ENCODE measurements at regions not wholly inside any gene's neighbourhood (a gene's known extent, or its start where the extent isn't known, plus 50 kb on each side); places are given as distances from the start of the nearest gene placed in this dataset.

DNA sequence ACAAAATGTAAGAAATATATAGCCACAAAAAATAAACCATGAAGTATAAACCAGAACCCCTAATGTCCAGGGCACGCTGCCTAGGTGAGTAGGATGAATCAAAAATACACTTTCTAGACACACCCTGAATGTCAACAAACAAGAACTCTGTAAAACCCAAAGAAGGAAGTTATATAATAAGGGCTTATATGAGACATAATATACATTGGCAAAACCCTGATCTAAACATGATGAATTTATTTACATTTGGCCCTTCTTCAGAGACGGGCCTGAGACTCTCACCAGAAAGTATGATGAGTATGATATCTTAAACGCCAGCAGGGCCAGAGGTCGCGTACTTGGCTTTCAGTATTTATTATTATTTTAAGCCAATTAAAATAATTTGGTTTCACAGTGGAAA, 125.1 kb upstream of the FST start:
- no peak for DNase-seq (ENCODE audit: low spot score)
- TF ChIP-seq, protein P1, sequence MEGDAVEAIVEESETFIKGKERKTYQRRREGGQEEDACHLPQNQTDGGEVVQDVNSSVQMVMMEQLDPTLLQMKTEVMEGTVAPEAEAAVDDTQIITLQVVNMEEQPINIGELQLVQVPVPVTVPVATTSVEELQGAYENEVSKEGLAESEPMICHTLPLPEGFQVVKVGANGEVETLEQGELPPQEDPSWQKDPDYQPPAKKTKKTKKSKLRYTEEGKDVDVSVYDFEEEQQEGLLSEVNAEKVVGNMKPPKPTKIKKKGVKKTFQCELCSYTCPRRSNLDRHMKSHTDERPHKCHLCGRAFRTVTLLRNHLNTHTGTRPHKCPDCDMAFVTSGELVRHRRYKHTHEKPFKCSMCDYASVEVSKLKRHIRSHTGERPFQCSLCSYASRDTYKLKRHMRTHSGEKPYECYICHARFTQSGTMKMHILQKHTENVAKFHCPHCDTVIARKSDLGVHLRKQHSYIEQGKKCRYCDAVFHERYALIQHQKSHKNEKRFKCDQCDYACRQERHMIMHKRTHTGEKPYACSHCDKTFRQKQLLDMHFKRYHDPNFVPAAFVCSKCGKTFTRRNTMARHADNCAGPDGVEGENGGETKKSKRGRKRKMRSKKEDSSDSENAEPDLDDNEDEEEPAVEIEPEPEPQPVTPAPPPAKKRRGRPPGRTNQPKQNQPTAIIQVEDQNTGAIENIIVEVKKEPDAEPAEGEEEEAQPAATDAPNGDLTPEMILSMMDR (IDR thresholded peaks at IDR 0.05; ENCODE audit: unreplicated experiment), result no peak
- Mint-ChIP-seq H3K36me3 (ENCODE audit: low read depth, unreplicated experiment) (no peaks in the 10 kb centered on the region), H3K9me3 (ENCODE audit: unreplicated experiment) (no peaks in the 10 kb centered on the region), H3K27ac (ENCODE audit: unreplicated experiment) (no peak overlapping the region), H3K4me3 (ENCODE audit: unreplicated experiment) (no peak overlapping the region), H3K27me3 (ENCODE audit: unreplicated experiment) (no peaks in the 10 kb centered on the region), H3K4me1 (ENCODE audit: unreplicated experiment) (peaks cover 11% of the 10 kb centered on the region)

- peaks cover 6% of the 10 kb centered on the region for H3K4me1 Mint-ChIP-seq (ENCODE audit: unreplicated experiment)
- H3K36me3 Mint-ChIP-seq (ENCODE audit: low read depth, unreplicated experiment), result no peaks in the 10 kb centered on the region
- no peak overlapping the region for H3K27ac Mint-ChIP-seq (ENCODE audit: unreplicated experiment)
- DNase-seq (ENCODE audit: low spot score), result no peak
- H3K27me3 Mint-ChIP-seq (ENCODE audit: unreplicated experiment), result no peaks in the 10 kb centered on the region
- TF ChIP-seq, protein P1 (IDR thresholded peaks at IDR 0.05; ENCODE audit: unreplicated experiment), result no peak
- no peaks in the 10 kb centered on the region for H3K9me3 Mint-ChIP-seq (ENCODE audit: unreplicated experiment)
- H3K4me3 Mint-ChIP-seq (ENCODE audit: unreplicated experiment), result no peak overlapping the region
Observed at GRCh38 chr5:53355931-53356330, 124.5 kb upstream of the FST start.

DNA sequence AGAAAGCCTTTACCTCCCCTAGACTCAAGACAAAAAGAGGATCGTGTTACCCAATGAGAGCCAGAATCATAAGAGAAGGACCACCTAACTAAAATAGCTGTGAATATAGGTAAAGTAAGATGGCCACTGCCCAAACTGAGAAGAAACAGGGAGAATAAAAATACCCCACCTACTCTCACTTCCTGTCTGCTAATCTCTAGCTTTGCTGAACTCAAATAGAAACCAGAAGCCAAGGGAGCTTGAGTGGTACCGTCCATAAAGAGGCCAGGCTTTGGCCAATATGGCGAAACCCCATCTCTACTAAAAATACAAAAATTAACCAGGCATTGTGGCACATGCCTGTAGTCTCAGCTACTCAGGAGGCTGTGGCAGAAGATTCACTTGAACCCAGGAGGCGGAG, 123.0 kb upstream of the FST start:
- no peak for DNase-seq (ENCODE audit: low spot score)
- Mint-ChIP-seq H3K27me3 (ENCODE audit: unreplicated experiment) (no peaks in the 10 kb centered on the region), H3K4me1 (ENCODE audit: unreplicated experiment) (no peaks in the 10 kb centered on the region), H3K27ac (ENCODE audit: unreplicated experiment) (no peak overlapping the region), H3K9me3 (ENCODE audit: unreplicated experiment) (no peaks in the 10 kb centered on the region), H3K4me3 (ENCODE audit: unreplicated experiment) (no peak overlapping the region), H3K36me3 (ENCODE audit: low read depth, unreplicated experiment) (no peaks in the 10 kb centered on the region)
- TF ChIP-seq, protein P1 (IDR thresholded peaks at IDR 0.05; ENCODE audit: unreplicated experiment), result no peak

GRCh38 chr5:53358794-53359193, 121.6 kb upstream of the FST start:
- Mint-ChIP-seq H3K4me3 (ENCODE audit: unreplicated experiment) (no peak overlapping the region), H3K27me3 (ENCODE audit: unreplicated experiment) (no peaks in the 10 kb centered on the region), H3K36me3 (ENCODE audit: low read depth, unreplicated experiment) (no peaks in the 10 kb centered on the region), H3K27ac (ENCODE audit: unreplicated experiment) (no peak overlapping the region), H3K4me1 (ENCODE audit: unreplicated experiment) (no peaks in the 10 kb centered on the region), H3K9me3 (ENCODE audit: unreplicated experiment) (no peaks in the 10 kb centered on the region)
- DNase-seq (ENCODE audit: low spot score), result no peak
- TF ChIP-seq, protein P1 (IDR thresholded peaks at IDR 0.05; ENCODE audit: unreplicated experiment), result no peak

GRCh38 chr5:53359916-53360517, 120.4 kb upstream of the FST start:
- TF ChIP-seq, protein P1 (IDR thresholded peaks at IDR 0.05; ENCODE audit: unreplicated experiment), result no peak
- Mint-ChIP-seq H3K27ac (ENCODE audit: unreplicated experiment) (no peak overlapping the region), H3K9me3 (ENCODE audit: unreplicated experiment) (no peaks in the 10 kb centered on the region), H3K4me1 (ENCODE audit: unreplicated experiment) (no peaks in the 10 kb centered on the region), H3K27me3 (ENCODE audit: unreplicated experiment) (no peaks in the 10 kb centered on the region), H3K4me3 (ENCODE audit: unreplicated experiment) (no peak overlapping the region), H3K36me3 (ENCODE audit: low read depth, unreplicated experiment) (no peaks in the 10 kb centered on the region)
- no peak for DNase-seq (ENCODE audit: low spot score)
